H9 (cell line): ENCODE measurements at regions not wholly inside any gene's neighbourhood (a gene's known extent, or its start where the extent isn't known, plus 50 kb on each side); places are given as distances from the start of the nearest gene placed in this dataset.

ENCODE experiments used
- DNase-seq: peaks from one replicate; pipeline ENCODE4 v3.0.0-alpha.2; 2017
- H2AFZ ChIP-seq: one replicate; pipeline ENCODE4 v1.6.1; 2013; ENCODE audit warnings: mild to moderate bottlenecking, low read length, control low read depth, moderate library complexity
- H2AK5ac ChIP-seq: 2 replicates; pipeline ENCODE4 v1.6.1; 2013; ENCODE audit warnings: low read length, control low read depth, mixed read lengths; ENCODE audit not compliant: insufficient read length
- H2BK120ac ChIP-seq: one replicate; pipeline ENCODE4 v1.6.1; 2013; ENCODE audit warnings: low read depth, mild to moderate bottlenecking, low read length, control low read depth, inconsistent platforms; ENCODE audit not compliant: poor library complexity, severe bottlenecking
- H2BK12ac ChIP-seq: 2 replicates; pipeline ENCODE4 v1.6.1; 2013; ENCODE audit warnings: low read length, control low read depth, mixed read lengths, low read depth; ENCODE audit not compliant: insufficient read length
- H2BK15ac ChIP-seq: 2 replicates; pipeline ENCODE4 v1.6.1; 2013; ENCODE audit warnings: low read depth, low read length, control low read depth
- H2BK20ac ChIP-seq: one replicate; pipeline ENCODE4 v1.6.1; 2013; ENCODE audit warnings: low read depth, mild to moderate bottlenecking, low read length, control low read depth, inconsistent platforms; ENCODE audit not compliant: poor library complexity, severe bottlenecking
- H2BK5ac ChIP-seq: 2 replicates; pipeline ENCODE4 v1.6.1; 2013; ENCODE audit warnings: low read length, control low read depth, mixed read lengths; ENCODE audit not compliant: insufficient read length
- H3K14ac ChIP-seq: 2 replicates; pipeline ENCODE4 v1.6.1; 2013; ENCODE audit warnings: low read length, control low read depth; ENCODE audit not compliant: insufficient read depth
- H3K18ac ChIP-seq: 2 replicates; pipeline ENCODE4 v1.6.1; 2013; ENCODE audit warnings: low read depth, mild to moderate bottlenecking, mixed read lengths, low read length, control low read depth; ENCODE audit not compliant: insufficient read length
- H3K23ac ChIP-seq: 2 replicates; pipeline ENCODE4 v1.6.1; 2013; ENCODE audit warnings: low read length, control low read depth, mixed read lengths, low read depth; ENCODE audit not compliant: insufficient read length
- H3K23me2 ChIP-seq: 2 replicates; pipeline ENCODE4 v1.6.1; 2013; ENCODE audit warnings: low read depth, mild to moderate bottlenecking, mixed read lengths, low read length, control low read depth; ENCODE audit not compliant: insufficient read length, poor library complexity, severe bottlenecking
- H3K27ac ChIP-seq: 2 replicates; pipeline ENCODE4 v1.5.1; 2013; ENCODE audit warnings: low read length, control low read depth, mixed read lengths, low read depth; ENCODE audit not compliant: insufficient read length
- H3K27me3 ChIP-seq: 2 replicates; pipeline ENCODE4 v1.6.1; 2013; ENCODE audit warnings: low read length, control low read depth, inconsistent platforms; ENCODE audit not compliant: insufficient read depth
- H3K4ac ChIP-seq: 2 replicates; pipeline ENCODE4 v1.6.1; 2013; ENCODE audit warnings: low read depth, mild to moderate bottlenecking, control low read depth, inconsistent platforms, low read length, moderate library complexity
- H3K4me1 ChIP-seq: 2 replicates; pipeline ENCODE4 v1.6.1; 2013; ENCODE audit warnings: low read length, control low read depth, inconsistent platforms; ENCODE audit not compliant: insufficient read depth
- H3K4me2 ChIP-seq: 2 replicates; pipeline ENCODE4 v1.6.1; 2013; ENCODE audit warnings: low read length, control low read depth, mixed read lengths; ENCODE audit not compliant: insufficient read length, insufficient read depth
- H3K56ac ChIP-seq: 2 replicates; pipeline ENCODE4 v1.6.1; 2013; ENCODE audit warnings: low read depth, mild to moderate bottlenecking, mixed read lengths, low read length, control low read depth; ENCODE audit not compliant: insufficient read length
- H3K79me1 ChIP-seq: 2 replicates; pipeline ENCODE4 v1.6.1; 2013; ENCODE audit warnings: low read depth, mild to moderate bottlenecking, moderate library complexity, low read length, control low read depth, inconsistent platforms; ENCODE audit not compliant: insufficient read depth, poor library complexity, severe bottlenecking
- H3K79me2 ChIP-seq: 2 replicates; pipeline ENCODE4 v1.6.1; 2013; ENCODE audit warnings: low read length, control low read depth, inconsistent platforms; ENCODE audit not compliant: insufficient read depth
- H3K9ac ChIP-seq: 2 replicates; pipeline ENCODE4 v1.6.1; 2013; ENCODE audit warnings: low read length, control low read depth, mixed read lengths; ENCODE audit not compliant: insufficient read length; ENCODE audit errors: extremely low read depth
- H3K9me3 ChIP-seq: one replicate; pipeline ENCODE4 v1.6.1; 2013; ENCODE audit warnings: low read depth, low read length, inconsistent platforms; ENCODE audit not compliant: control insufficient read depth
- H3T11ph ChIP-seq: one replicate; pipeline ENCODE4 v1.6.1; 2013; ENCODE audit warnings: mild to moderate bottlenecking, low read length, control low read depth, inconsistent platforms
- H4K20me1 ChIP-seq: one replicate; pipeline ENCODE4 v1.6.1; 2013; ENCODE audit not compliant: control insufficient read depth, insufficient read length, insufficient read depth
- H4K5ac ChIP-seq: 2 replicates; pipeline ENCODE4 v1.6.1; 2013; ENCODE audit warnings: low read depth, mild to moderate bottlenecking, mixed read lengths, low read length, control low read depth; ENCODE audit not compliant: insufficient read length
- H4K8ac ChIP-seq: replicated peaks from 2 replicates; pipeline ENCODE4 v1.6.1; 2013; ENCODE audit warnings: low read length, control low read depth, mixed read lengths, low read depth; ENCODE audit not compliant: insufficient read length
- H4K91ac ChIP-seq: 2 replicates; pipeline ENCODE4 v1.6.1; 2013; ENCODE audit warnings: low read depth, mild to moderate bottlenecking, moderate library complexity, mixed read lengths, low read length, control low read depth; ENCODE audit not compliant: insufficient read length
- H3K27ac Mint-ChIP-seq, 3 experiments: 2 replicates in 2 of 3; 3 replicates in 1 of 3; pipeline ENCODE4 v1.8.0; 2020 to 2021; ENCODE audit warnings: mixed read lengths in 3 of 3, mild to moderate bottlenecking in 1 of 3, moderate library complexity in 1 of 3
- H3K27me3 Mint-ChIP-seq: 2 replicates; pipeline ENCODE4 v1.8.0; 2021; ENCODE audit warnings: low read depth, mild to moderate bottlenecking, moderate library complexity, mixed read lengths
- H3K36me3 Mint-ChIP-seq, 3 experiments: 2 replicates in 2 of 3; 3 replicates in 1 of 3; pipeline ENCODE4 v1.8.0; 2020 to 2021; ENCODE audit warnings: low read depth in 3 of 3, mixed read lengths in 3 of 3; ENCODE audit not compliant: insufficient read depth in 1 of 3
- H3K4me1 Mint-ChIP-seq, 2 experiments: 2 replicates each; pipeline ENCODE4 v1.8.0; 2020; ENCODE audit warnings: mixed read lengths in 2 of 2
- H3K4me3 Mint-ChIP-seq, 2 experiments: 2 replicates in 1 of 2; 3 replicates in 1 of 2; pipeline ENCODE4 v1.8.0; 2020 to 2021; ENCODE audit warnings: mild to moderate bottlenecking in 2 of 2, mixed read lengths in 2 of 2, moderate library complexity in 1 of 2
- H3K9me3 Mint-ChIP-seq, 2 experiments: 2 replicates in 1 of 2; 3 replicates in 1 of 2; pipeline ENCODE4 v1.8.0; 2020; ENCODE audit warnings: mild to moderate bottlenecking in 2 of 2, mixed read lengths in 2 of 2, moderate library complexity in 1 of 2
- CTCF ChIP-seq: fragments of 200-600 bp; sonication (generic); conservative IDR thresholded peaks from 3 replicates; pipeline ENCODE4 v1.8.0; 2021; ENCODE audit warnings: antibody characterized with exemption, mild to moderate bottlenecking
- WGBS: extraction: QIAGEN DNeasy Blood & Tissue Kit; methylation state at CpG from one replicate; pipeline ENCODE4 v1.1.7; 2013; ENCODE audit warnings: missing lambda C conversion rate, low lambda C conversion rate, mixed read lengths; ENCODE audit not compliant: insufficient read length; ENCODE audit errors: extremely low coverage; 5-methylcytosine and 5-hydroxymethylcytosine counted together

GRCh38 chr9:25025686-25026085 is 480.0 kb upstream of the IZUMO3 start:
- H3K14ac ChIP-seq: no peak overlapping the region; the same call in 1 of the 2 replicates
- H3K27me3 Mint-ChIP-seq: no peaks in the 10 kb centered on the region; the same call in 1 of the 2 replicates

More at GRCh38 chr9:25025686-25026085, 480.0 kb upstream of the IZUMO3 start:
- no peak overlapping the region for H3K4me3 Mint-ChIP-seq
- no peak overlapping the region for H3K4me2 ChIP-seq
- H3K79me2 ChIP-seq: no peaks in the 10 kb centered on the region
- no peak overlapping the region for H3K27ac ChIP-seq
- H3K4ac ChIP-seq: no peak overlapping the region
- no peak for TF ChIP-seq CTCF
- H2BK5ac ChIP-seq: no peak overlapping the region
- H2BK20ac ChIP-seq: no peak overlapping the region
- no peak overlapping the region for H2BK12ac ChIP-seq
- no peak overlapping the region for H2BK15ac ChIP-seq
- H3K36me3 Mint-ChIP-seq: peaks cover 2 to 12% (median 2%) of the 10 kb centered on the region in 3 experiments; a peak in 3 of 7 replicates
- H3K9me3 Mint-ChIP-seq: peaks cover 7 to 11% of the 10 kb centered on the region in 2 experiments
- no peaks in the 10 kb centered on the region for H3K9me3 ChIP-seq
- no peak overlapping the region for H4K8ac ChIP-seq
- no peak for DNase-seq
- no peak overlapping the region for H3K23ac ChIP-seq
- H3K27ac Mint-ChIP-seq: no peak overlapping the region
- H3K4me1 ChIP-seq: no peaks in the 10 kb centered on the region
- H4K91ac ChIP-seq: no peak overlapping the region
- no peaks in the 10 kb centered on the region for H3K27me3 ChIP-seq
- H3K18ac ChIP-seq: no peak overlapping the region
- H2AK5ac ChIP-seq: no peak overlapping the region
- H3T11ph ChIP-seq: no peak overlapping the region
- no peak overlapping the region for H3K9ac ChIP-seq
- no peak overlapping the region for H4K5ac ChIP-seq
- H3K56ac ChIP-seq: no peak overlapping the region
- no peaks in the 10 kb centered on the region for H3K79me1 ChIP-seq
- WGBS: no CpG with 5 or more reads among the region's 9 CpGs
- H3K4me1 Mint-ChIP-seq: no peaks in the 10 kb centered on the region; a peak in 2 of 4 replicates
- no peaks in the 10 kb centered on the region for H4K20me1 ChIP-seq
- H3K23me2 ChIP-seq: no peaks in the 10 kb centered on the region
- H2BK120ac ChIP-seq: no peak overlapping the region
- no peak overlapping the region for H2AFZ ChIP-seq
